Breast epithelium (tissue), 4 donors: ENCODE measurements at regions not wholly inside any gene's neighbourhood (a gene's known extent, or its start where the extent isn't known, plus 50 kb on each side); places are given as distances from the start of the nearest gene placed in this dataset.

ENCODE experiments used
- DNase-seq, 2 donors: peaks; one replicate each; pipeline ENCODE4 v3.0.0-alpha.2; 2019; ENCODE audit warnings: low spot score in 2 of 2
- H3K27ac ChIP-seq, 2 donors: fragments of 200-600 bp; sonication (generic) in 1 of 2; one replicate each; pipeline ENCODE4 v1.5.1; 2016 to 2019; ENCODE audit warnings: mild to moderate bottlenecking in 1 of 2
- H3K27me3 ChIP-seq, 2 donors: fragments of 200-600 bp; sonication (generic) in 1 of 2; one replicate each; pipeline versions ENCODE4 v1.5.1 to v1.6.0; 2017 to 2019; ENCODE audit warnings: control low read depth in 1 of 2, mild to moderate bottlenecking in 1 of 2
- H3K36me3 ChIP-seq: fragments of 200-600 bp; one replicate; pipeline ENCODE4 v1.5.1; 2019
- H3K4me1 ChIP-seq, 2 donors: fragments of 200-600 bp; sonication (generic); one replicate each; pipeline ENCODE4 v1.5.1; 2016 to 2019; ENCODE audit warnings: control low read depth in 1 of 2
- H3K4me3 ChIP-seq, 3 donors: fragments of 200-600 bp; sonication (generic); 1 replicate in 2 of 3; 2 replicates in 1 of 3; pipeline ENCODE4 v1.5.1; 2016 to 2019; ENCODE audit warnings: mild to moderate bottlenecking in 3 of 3, moderate library complexity in 2 of 3
- H3K9me3 ChIP-seq, 2 donors: fragments of 200-600 bp; sonication (generic) in 1 of 2; one replicate each; pipeline ENCODE4 v1.5.1; 2016 to 2019; ENCODE audit warnings: control low read depth in 1 of 2
- POLR2A ChIP-seq: fragments of 450-650 bp; IDR thresholded peaks from one replicate; pipeline ENCODE4 v1.6.1; 2016; ENCODE audit warnings: antibody characterized with exemption, mild to moderate bottlenecking, moderate library complexity
- POLR2AphosphoS5 ChIP-seq, 3 donors: sonication (generic); formaldehyde crosslinking; IDR thresholded peaks; one replicate each; pipeline ENCODE4 v1.6.1; 2017; ENCODE audit warnings: antibody characterized with exemption in 3 of 3
- intact Hi-C: fragments of 100-400 bp; cut with DNase I; formaldehyde crosslinking; loops from one replicate; pipeline ENCODE4 v1.15.1; 2023; ENCODE audit warnings: low total_unique reads
- TF ChIP-seq, protein P1 (sequence below), 3 donors: fragments of 450-650 bp; IDR thresholded peaks; one replicate each; pipeline ENCODE4 v1.5.1; 2016 to 2017; ENCODE audit warnings: antibody characterized with exemption in 3 of 3, mild to moderate bottlenecking in 3 of 3, moderate library complexity in 3 of 3

DNA sequence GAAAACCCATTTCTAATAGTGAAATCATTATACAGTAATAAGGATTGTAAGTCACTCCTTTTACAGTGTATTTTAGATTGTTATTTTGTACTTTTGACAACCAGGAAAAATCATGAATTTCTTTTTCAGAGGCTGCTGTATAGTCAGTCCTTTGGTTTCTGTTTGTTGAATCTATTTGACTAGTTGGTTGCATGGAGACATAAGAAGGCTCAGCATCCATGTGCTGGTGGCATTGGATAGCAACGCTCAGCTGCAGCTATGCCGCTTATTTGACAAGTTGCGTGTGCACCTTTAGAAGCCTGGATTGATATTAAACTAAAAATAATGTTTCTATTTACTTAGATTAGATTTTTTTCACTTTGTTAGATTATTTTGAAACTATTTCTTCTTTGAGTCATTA, 254.1 kb upstream of the SYT4 start:
- Histone ChIP-seq H3K4me3 (no peak overlapping the region), H3K36me3 (no peaks in the 10 kb centered on the region), H3K9me3 (no peaks in the 10 kb centered on the region), H3K4me1 (no peaks in the 10 kb centered on the region), H3K27me3 (no peaks in the 10 kb centered on the region), H3K27ac (no peak overlapping the region)
- no peak for DNase-seq
- TF ChIP-seq, protein P1, sequence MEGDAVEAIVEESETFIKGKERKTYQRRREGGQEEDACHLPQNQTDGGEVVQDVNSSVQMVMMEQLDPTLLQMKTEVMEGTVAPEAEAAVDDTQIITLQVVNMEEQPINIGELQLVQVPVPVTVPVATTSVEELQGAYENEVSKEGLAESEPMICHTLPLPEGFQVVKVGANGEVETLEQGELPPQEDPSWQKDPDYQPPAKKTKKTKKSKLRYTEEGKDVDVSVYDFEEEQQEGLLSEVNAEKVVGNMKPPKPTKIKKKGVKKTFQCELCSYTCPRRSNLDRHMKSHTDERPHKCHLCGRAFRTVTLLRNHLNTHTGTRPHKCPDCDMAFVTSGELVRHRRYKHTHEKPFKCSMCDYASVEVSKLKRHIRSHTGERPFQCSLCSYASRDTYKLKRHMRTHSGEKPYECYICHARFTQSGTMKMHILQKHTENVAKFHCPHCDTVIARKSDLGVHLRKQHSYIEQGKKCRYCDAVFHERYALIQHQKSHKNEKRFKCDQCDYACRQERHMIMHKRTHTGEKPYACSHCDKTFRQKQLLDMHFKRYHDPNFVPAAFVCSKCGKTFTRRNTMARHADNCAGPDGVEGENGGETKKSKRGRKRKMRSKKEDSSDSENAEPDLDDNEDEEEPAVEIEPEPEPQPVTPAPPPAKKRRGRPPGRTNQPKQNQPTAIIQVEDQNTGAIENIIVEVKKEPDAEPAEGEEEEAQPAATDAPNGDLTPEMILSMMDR (IDR thresholded peaks at IDR 0.05): no peak
- no peak for TF ChIP-seq POLR2AphosphoS5 (IDR thresholded peaks at IDR 0.05)
- no peak for TF ChIP-seq POLR2A
- intact Hi-C loops: no loop called here

DNA sequence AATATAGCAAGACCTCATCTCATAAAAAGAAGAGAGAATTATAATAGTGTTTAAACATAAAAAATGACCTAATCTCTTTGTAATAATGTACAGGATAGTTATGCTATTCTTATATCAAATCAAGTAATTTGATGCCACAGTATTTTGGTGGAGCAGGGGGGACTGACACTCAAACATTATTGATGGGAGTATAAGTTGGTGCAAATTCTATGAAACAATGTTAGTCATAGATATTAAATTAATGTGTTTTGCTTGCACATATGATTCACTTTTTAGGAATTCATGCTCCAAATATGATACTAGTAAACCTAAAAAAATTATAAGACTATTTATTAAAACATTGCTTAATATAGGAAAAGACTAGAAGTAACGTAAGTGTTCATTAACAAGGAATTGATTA, 256.1 kb upstream of the SYT4 start:
- Histone ChIP-seq H3K27me3 (no peaks in the 10 kb centered on the region), H3K9me3 (no peaks in the 10 kb centered on the region), H3K36me3 (no peaks in the 10 kb centered on the region), H3K4me1 (no peaks in the 10 kb centered on the region), H3K27ac (no peak overlapping the region), H3K4me3 (no peak overlapping the region)
- intact Hi-C loops: no loop called here
- no peak for DNase-seq
- no peak for TF ChIP-seq POLR2AphosphoS5 (IDR thresholded peaks at IDR 0.05)
- TF ChIP-seq POLR2A: no peak

DNA sequence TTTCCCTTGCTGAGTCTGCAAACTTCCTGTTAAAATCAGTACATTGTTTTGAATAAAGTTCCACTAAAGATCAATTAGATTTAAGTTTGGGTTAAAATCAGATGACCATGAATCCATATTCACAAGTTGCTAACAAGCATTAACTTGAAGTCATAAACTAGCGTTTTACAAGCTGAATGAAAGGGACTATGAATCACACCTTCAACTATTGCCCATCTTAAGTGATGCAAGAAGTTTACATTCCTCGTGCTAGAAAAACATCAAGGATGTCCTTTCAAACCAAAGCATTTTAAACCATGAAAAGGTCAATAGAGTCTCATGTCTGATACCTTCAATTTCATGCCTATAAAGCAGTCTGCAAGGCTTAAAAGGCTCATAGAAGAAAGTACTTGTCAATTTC, 257.2 kb upstream of the SYT4 start:
- intact Hi-C loops: no loop called here
- Histone ChIP-seq H3K36me3 (no peaks in the 10 kb centered on the region), H3K4me1 (no peaks in the 10 kb centered on the region), H3K4me3 (no peak overlapping the region), H3K27ac (no peak overlapping the region), H3K9me3 (no peaks in the 10 kb centered on the region), H3K27me3 (no peaks in the 10 kb centered on the region)
- DNase-seq: no peak
- TF ChIP-seq, protein P1 (IDR thresholded peaks at IDR 0.05): no peak
- no peak for TF ChIP-seq POLR2A
- no peak for TF ChIP-seq POLR2AphosphoS5 (IDR thresholded peaks at IDR 0.05)

DNA sequence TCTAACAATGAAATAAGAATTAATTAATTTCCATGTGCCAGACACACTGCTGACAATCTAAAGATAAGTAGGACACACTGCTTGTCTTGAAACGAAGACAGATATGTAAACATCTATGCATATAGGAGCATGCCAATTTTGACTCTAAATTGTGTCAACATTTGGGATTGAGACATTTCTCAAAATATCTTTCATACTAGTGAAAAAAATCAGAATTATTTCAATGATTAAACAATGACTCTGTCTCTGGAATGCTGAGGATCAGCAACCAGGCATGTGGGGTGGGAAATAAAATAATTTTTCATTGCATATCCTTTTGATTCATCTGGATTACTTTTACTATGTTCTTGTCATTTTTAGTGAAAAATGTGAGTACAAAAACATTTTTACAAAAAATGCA, 262.6 kb upstream of the SYT4 start:
- Histone ChIP-seq H3K36me3 (no peaks in the 10 kb centered on the region), H3K27ac (no peak overlapping the region), H3K4me3 (no peak overlapping the region), H3K4me1 (no peaks in the 10 kb centered on the region), H3K9me3 (no peaks in the 10 kb centered on the region), H3K27me3 (no peaks in the 10 kb centered on the region)
- intact Hi-C loops: no loop called here
- TF ChIP-seq, protein P1 (IDR thresholded peaks at IDR 0.05): no peak
- no peak for TF ChIP-seq POLR2A
- TF ChIP-seq POLR2AphosphoS5 (IDR thresholded peaks at IDR 0.05): no peak
- DNase-seq: no peak

DNA sequence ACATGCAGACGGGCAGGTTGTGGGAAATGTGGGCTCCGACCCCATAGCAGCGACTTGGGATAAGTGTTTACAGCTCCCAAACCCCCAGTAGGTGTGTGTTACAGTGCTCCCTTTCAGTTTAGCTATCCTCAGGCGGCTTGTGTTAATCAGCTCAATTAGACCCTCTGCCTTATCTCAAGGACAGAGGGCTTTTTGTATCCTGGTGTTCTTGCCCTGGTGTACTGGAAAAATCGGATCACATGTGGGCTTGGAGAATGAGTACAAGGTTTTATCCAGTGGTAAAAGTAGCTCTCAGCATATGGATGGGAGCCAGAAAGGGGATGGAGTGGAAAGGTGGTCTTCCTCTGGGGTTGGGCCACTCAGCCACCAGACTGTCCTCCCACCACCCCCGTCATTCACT, 264.7 kb upstream of the SYT4 start:
- H3K4me3 ChIP-seq: no peak overlapping the region
- no peak for DNase-seq
- H3K36me3 ChIP-seq: no peaks in the 10 kb centered on the region
- no peaks in the 10 kb centered on the region for H3K4me1 ChIP-seq
- no peaks in the 10 kb centered on the region for H3K9me3 ChIP-seq
- no peak overlapping the region for H3K27ac ChIP-seq
- no peaks in the 10 kb centered on the region for H3K27me3 ChIP-seq
- intact Hi-C loops: no loop called here
- TF ChIP-seq POLR2A: no peak
- no peak for TF ChIP-seq POLR2AphosphoS5 (IDR thresholded peaks at IDR 0.05)
- TF ChIP-seq, protein P1 (IDR thresholded peaks at IDR 0.05): no peak

DNA sequence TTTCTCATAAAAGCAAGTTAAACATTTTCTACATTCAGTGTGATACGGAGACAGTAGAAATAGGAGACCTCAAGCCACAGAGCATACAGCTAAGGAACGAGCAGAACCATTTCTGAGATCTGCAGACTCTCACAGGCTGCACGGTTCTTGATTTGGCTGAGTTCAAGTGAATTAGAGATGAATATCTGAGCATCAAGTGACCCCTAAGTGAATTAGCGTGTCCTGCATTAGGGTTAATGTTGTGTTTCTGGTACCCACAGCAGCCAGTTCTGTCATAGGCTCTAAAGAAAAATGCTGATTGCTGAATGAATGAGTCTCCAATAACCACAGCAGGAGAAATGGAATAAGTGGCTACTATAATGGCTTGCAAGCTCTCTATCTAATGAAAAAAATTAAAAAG, 265.9 kb upstream of the SYT4 start:
- Histone ChIP-seq H3K4me1 (no peaks in the 10 kb centered on the region), H3K27ac (no peak overlapping the region), H3K9me3 (no peaks in the 10 kb centered on the region), H3K4me3 (no peak overlapping the region), H3K27me3 (no peaks in the 10 kb centered on the region), H3K36me3 (no peaks in the 10 kb centered on the region)
- TF ChIP-seq POLR2A: no peak
- no peak for TF ChIP-seq POLR2AphosphoS5 (IDR thresholded peaks at IDR 0.05)
- TF ChIP-seq, protein P1 (IDR thresholded peaks at IDR 0.05): no peak
- intact Hi-C loops: no loop called here
- DNase-seq: no peak
